Kidney (tissue), 13 donors: ENCODE measurements at regions not wholly inside any gene's neighbourhood (a gene's known extent, or its start where the extent isn't known, plus 50 kb on each side); places are given as distances from the start of the nearest gene placed in this dataset.
A peak's percentile ranks its signal among the peaks of the same experiment; 100 is the strongest.

Experiments
- DNase-seq, 5 donors: peaks; one replicate each; pipeline ENCODE4 v3.0.0-alpha.2; 2013 to 2020
- FAIRE-seq: peaks from 2 replicates; lab custom pipeline; 2012; peaks lifted over from hg19 to GRCh38; lab: Jason Lieb, UNC
- H3K27ac ChIP-seq, 2 donors: one replicate each; pipeline ENCODE4 v1.7.0; 2013; ENCODE audit warnings: low read depth in 2 of 2, low read length in 2 of 2, inconsistent platforms in 1 of 2
- H3K27me3 ChIP-seq: one replicate; pipeline ENCODE4 v1.7.1; 2013; ENCODE audit warnings: low read length, inconsistent platforms; ENCODE audit not compliant: control insufficient read depth, insufficient read depth
- H3K36me3 ChIP-seq, 3 donors: one replicate each; pipeline versions ENCODE4 v1.7.0 to v1.7.1; 2013; ENCODE audit warnings: low read length in 3 of 3, control low read depth in 1 of 3, inconsistent platforms in 1 of 3; ENCODE audit not compliant: insufficient read depth in 3 of 3, control insufficient read depth in 2 of 3
- H3K4me1 ChIP-seq, 3 donors: one replicate each; pipeline versions ENCODE4 v1.7.0 to v1.7.1; 2013; ENCODE audit warnings: low read length in 3 of 3, inconsistent platforms in 1 of 3, low read depth in 1 of 3; ENCODE audit not compliant: control insufficient read depth in 2 of 3, insufficient read depth in 2 of 3
- H3K4me3 ChIP-seq, 3 donors: one replicate each; pipeline versions ENCODE4 v1.7.0 to v1.8.1; 2013; ENCODE audit warnings: low read length in 3 of 3, control low read depth in 1 of 3, inconsistent platforms in 1 of 3
- H3K9ac ChIP-seq, 3 donors: one replicate each; pipeline versions ENCODE4 v1.7.0 to v1.7.1; 2013; ENCODE audit warnings: low read length in 3 of 3, control low read depth in 1 of 3, inconsistent platforms in 1 of 3
- H3K9me3 ChIP-seq, 3 donors: one replicate each; pipeline versions ENCODE4 v1.7.0 to v1.7.1; 2013; ENCODE audit warnings: low read length in 3 of 3, control low read depth in 1 of 3, inconsistent platforms in 1 of 3; ENCODE audit not compliant: control insufficient read depth in 2 of 3, insufficient read depth in 1 of 3
- intact Hi-C: fragments of 100-400 bp; cut with DNase I; formaldehyde crosslinking; loops from one replicate; pipeline ENCODE4 v1.11.1; 2022
- TF ChIP-seq, protein P1 (sequence below): IDR thresholded peaks from 3 replicates; pipeline ENCODE4 v1.5.1; 2012; ENCODE audit warnings: mild to moderate bottlenecking, moderate library complexity, borderline replicate concordance; ENCODE audit not compliant: insufficient read depth; ENCODE audit errors: extremely low read depth
- donor health status: control.
- donor health status: control.
- donor health status: control.
- donor health status: control.
- donor health status: control.
- donor health status: DM: yes; HTN: yes; CAD: no.
- donor health status: Normal renal cell carcinoma (clear cell type).

DNA sequence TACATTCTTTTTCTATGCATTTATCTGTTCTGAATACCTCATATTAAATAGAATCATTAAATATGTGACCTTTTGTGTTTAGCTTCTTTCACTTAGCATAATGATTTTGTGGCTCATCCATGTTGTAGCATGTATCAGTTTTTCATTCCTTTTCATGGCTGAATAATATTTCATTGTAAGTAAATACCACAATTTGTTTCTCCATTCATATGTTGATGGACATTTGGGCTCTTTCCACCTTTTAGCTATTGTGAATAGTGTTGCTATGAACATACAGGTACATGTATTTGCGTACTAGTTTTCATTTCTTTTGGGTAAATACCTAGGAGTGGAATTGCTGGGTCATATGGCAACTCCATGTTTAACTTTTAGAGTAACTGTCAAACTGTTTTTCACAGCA is 85.1 kb downstream of the GNL3L start:
- TF ChIP-seq, protein P1, sequence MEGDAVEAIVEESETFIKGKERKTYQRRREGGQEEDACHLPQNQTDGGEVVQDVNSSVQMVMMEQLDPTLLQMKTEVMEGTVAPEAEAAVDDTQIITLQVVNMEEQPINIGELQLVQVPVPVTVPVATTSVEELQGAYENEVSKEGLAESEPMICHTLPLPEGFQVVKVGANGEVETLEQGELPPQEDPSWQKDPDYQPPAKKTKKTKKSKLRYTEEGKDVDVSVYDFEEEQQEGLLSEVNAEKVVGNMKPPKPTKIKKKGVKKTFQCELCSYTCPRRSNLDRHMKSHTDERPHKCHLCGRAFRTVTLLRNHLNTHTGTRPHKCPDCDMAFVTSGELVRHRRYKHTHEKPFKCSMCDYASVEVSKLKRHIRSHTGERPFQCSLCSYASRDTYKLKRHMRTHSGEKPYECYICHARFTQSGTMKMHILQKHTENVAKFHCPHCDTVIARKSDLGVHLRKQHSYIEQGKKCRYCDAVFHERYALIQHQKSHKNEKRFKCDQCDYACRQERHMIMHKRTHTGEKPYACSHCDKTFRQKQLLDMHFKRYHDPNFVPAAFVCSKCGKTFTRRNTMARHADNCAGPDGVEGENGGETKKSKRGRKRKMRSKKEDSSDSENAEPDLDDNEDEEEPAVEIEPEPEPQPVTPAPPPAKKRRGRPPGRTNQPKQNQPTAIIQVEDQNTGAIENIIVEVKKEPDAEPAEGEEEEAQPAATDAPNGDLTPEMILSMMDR: no peak
- H3K36me3 ChIP-seq: no peaks in the 10 kb centered on the region
- H3K27me3 ChIP-seq: no peaks in the 10 kb centered on the region
- no peaks in the 10 kb centered on the region for H3K9me3 ChIP-seq
- H3K4me1 ChIP-seq: no peaks in the 10 kb centered on the region
- intact Hi-C loops: no loop called here
- no peak for DNase-seq
- FAIRE-seq: peak; percentile 27
- no peak overlapping the region for H3K9ac ChIP-seq
- no peak overlapping the region for H3K4me3 ChIP-seq
- no peak overlapping the region for H3K27ac ChIP-seq

DNA sequence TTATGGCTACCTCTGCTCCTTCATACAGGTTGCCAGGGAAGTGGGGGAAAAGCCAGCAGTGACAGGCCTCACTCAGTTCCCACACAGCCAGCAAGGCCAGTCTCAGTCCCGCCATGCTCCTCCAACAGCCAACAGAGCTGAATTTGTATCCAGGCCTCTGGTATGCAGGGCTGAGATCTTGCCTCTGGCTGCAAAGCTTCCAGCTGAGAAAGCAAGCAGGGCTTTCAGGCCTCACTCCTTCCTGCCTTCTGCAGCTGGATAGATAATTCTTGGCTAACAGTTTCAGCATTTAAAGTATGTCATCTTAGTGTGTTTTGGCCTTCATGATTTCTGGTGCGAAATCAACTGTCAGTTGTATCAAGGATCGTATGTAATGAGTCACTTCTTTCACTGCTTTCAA is 103.6 kb downstream of the GNL3L start:
- no peaks in the 10 kb centered on the region for H3K27me3 ChIP-seq
- no peak overlapping the region for H3K27ac ChIP-seq
- no peak overlapping the region for H3K4me3 ChIP-seq
- H3K9ac ChIP-seq: no peak overlapping the region
- TF ChIP-seq, protein P1: no peak
- no peaks in the 10 kb centered on the region for H3K36me3 ChIP-seq
- H3K9me3 ChIP-seq: no peaks in the 10 kb centered on the region
- DNase-seq (peak in 1 of 5 donors; percentile 4), FAIRE-seq (no peak)
- no peaks in the 10 kb centered on the region for H3K4me1 ChIP-seq
- intact Hi-C loops: no loop called here

DNA sequence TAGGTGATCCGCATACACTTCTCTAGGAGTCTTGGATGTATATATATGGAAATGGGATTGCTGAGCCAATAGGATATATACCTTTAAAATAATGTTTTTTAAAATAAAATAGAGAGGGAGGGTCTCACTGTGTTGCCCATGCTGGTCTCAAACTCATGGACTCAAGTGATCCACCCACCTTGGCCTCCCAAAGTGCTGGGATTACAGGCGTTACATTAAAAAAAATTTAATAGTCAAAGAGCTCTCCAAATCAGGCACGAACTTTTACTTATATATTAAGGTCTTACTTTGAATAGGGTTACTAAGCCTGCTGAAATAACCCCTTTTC is 109.0 kb downstream of the GNL3L start:
- Histone ChIP-seq H3K4me1 (no peaks in the 10 kb centered on the region), H3K9ac (peak overlapping the region in 1 of 3 donors; percentile 46), H3K4me3 (peak overlapping the region in 2 of 3 donors; percentile 60 to 85), H3K27ac (peak overlapping the region; percentile 22 to 94), H3K27me3 (no peaks in the 10 kb centered on the region), H3K36me3 (no peaks in the 10 kb centered on the region), H3K9me3 (no peaks in the 10 kb centered on the region)
- DNase-seq (no peak), FAIRE-seq (no peak)
- intact Hi-C loops: no loop called here
- TF ChIP-seq, protein P1: no peak
